ENCODE measurements at regions not wholly inside any gene's neighbourhood (a gene's known extent, or its start where the extent isn't known, plus 50 kb on each side); places are given as distances from the start of the nearest gene placed in this dataset.
A peak's percentile ranks its signal among the peaks of the same experiment; 100 is the strongest.

DNA sequence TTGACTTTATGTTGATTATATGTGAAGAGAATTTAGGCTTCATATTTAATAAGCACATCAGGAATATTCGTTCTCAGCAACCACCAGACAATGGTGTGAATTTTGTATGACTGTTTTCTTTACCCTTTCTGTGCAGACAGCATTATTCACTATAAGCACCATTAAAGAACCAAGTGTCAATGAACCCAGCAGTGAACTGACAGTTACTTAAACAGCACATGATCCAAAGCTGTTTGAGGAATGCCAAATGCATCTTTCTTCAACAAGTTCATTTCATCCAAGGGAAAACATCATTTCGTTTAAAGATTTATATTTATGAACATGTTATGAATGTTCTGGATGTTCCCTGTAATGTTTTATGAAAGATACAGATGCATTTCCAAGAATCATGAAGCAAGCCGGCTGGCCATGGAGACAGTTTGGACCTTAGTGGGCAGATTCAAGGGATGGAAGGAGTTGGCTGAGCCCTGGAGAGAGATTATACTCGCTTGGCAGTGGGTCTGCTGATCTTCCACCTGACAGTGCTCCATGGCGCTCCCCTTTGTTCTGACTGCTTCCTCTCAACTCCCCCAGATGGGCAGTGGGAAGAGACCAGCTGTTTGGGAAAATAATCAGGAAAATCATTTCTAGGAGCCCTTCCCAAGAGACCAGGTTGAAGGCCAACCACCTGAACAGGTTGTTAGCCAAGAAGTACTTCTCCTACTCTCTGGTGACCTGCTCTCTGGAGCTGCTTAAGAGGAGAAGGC, 326.0 kb upstream of the RSPO3 start:
- no peak for DNase-seq (ENCODE audit: low read depth)
- Histone ChIP-seq H3K27me3 (ENCODE audit: control insufficient read depth, insufficient read depth, low read length) (no peaks in the 10 kb centered on the region), H3K36me3 (ENCODE audit: control insufficient read depth, insufficient read depth, low read length) (no peaks in the 10 kb centered on the region), H3K4me3 (ENCODE audit: low read depth, low read length) (no peak overlapping the region)
- TF ChIP-seq, protein P1, sequence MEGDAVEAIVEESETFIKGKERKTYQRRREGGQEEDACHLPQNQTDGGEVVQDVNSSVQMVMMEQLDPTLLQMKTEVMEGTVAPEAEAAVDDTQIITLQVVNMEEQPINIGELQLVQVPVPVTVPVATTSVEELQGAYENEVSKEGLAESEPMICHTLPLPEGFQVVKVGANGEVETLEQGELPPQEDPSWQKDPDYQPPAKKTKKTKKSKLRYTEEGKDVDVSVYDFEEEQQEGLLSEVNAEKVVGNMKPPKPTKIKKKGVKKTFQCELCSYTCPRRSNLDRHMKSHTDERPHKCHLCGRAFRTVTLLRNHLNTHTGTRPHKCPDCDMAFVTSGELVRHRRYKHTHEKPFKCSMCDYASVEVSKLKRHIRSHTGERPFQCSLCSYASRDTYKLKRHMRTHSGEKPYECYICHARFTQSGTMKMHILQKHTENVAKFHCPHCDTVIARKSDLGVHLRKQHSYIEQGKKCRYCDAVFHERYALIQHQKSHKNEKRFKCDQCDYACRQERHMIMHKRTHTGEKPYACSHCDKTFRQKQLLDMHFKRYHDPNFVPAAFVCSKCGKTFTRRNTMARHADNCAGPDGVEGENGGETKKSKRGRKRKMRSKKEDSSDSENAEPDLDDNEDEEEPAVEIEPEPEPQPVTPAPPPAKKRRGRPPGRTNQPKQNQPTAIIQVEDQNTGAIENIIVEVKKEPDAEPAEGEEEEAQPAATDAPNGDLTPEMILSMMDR (IDR thresholded peaks at IDR 0.05; ENCODE audit: insufficient read depth, low read length, poor library complexity, severe bottlenecking) = no peak

DNA sequence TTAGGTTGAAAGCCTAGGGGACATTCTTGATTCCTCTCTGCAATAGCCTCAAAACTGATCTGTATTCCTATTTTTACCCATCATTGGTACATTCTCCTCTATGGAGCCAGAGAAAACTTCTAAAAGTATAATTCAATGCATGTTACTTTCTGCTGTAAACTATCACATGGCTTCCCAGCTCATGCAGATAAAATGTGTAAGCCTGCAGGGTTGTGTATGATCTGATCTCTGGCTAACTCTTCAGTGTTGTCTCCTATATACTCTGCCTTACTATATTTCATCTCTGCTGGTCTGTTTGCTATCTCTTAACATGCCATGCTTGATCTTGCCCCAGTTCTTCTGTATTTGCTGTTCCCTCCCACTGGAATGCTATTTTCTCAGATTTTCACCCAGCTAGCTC, 323.3 kb upstream of the RSPO3 start:
- TF ChIP-seq, protein P1 (IDR thresholded peaks at IDR 0.05; ENCODE audit: insufficient read depth, low read length, poor library complexity, severe bottlenecking) = no peak
- DNase-seq (ENCODE audit: low read depth) = no peak
- H3K4me3 ChIP-seq (ENCODE audit: low read depth, low read length) = no peak overlapping the region

DNA sequence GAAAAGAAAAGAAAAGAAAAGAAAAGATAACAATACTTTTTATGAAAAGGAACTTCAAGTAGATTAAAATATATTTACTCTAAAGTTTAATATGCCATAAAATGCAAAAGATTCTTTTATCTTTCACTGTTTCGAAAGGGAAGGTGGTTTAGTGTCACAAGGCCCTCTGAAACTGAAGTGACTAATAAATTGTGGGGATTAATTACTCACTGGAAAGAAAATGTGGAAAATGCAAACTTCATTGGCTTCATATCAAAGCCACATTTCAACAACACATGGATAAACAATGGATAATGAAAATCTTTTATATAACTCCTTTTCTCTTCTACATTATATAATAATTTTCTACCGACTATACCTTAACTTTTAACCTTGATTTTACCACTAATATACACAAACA, 320.5 kb upstream of the RSPO3 start:
- TF ChIP-seq, protein P1 (IDR thresholded peaks at IDR 0.05; ENCODE audit: insufficient read depth, low read length, poor library complexity, severe bottlenecking) = no peak
- no peak for DNase-seq (ENCODE audit: low read depth)
- H3K27me3 ChIP-seq (ENCODE audit: control insufficient read depth, insufficient read depth, low read length) = no peaks in the 10 kb centered on the region
- no peaks in the 10 kb centered on the region for H3K36me3 ChIP-seq (ENCODE audit: control insufficient read depth, insufficient read depth, low read length)
- H3K4me3 ChIP-seq (ENCODE audit: low read depth, low read length) = no peak overlapping the region

More for the DNA sequence above, 323.3 kb upstream of the RSPO3 start:
- no peaks in the 10 kb centered on the region for H3K27me3 ChIP-seq (ENCODE audit: control insufficient read depth, insufficient read depth, low read length)
- no peaks in the 10 kb centered on the region for H3K36me3 ChIP-seq (ENCODE audit: control insufficient read depth, insufficient read depth, low read length)

DNA sequence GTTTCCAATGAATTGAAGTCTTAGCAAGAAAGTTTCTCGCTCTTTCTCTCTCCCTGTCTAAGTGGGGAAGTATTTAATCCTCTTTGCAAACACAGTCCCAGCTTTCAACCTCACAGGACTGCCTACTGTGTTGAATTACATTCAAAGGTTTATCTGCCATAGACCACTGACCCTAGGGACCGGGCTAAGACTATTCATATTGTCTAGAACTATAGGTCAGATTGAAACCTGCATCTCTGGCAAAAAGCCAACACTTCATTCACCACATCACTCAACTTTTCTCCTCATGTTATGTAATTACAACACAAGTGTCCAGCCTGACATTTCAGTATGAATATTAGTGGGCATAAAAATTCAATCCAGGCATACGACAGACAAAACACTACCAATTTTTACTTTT, 314.7 kb upstream of the RSPO3 start:
- no peak for DNase-seq (ENCODE audit: low read depth)

DNA sequence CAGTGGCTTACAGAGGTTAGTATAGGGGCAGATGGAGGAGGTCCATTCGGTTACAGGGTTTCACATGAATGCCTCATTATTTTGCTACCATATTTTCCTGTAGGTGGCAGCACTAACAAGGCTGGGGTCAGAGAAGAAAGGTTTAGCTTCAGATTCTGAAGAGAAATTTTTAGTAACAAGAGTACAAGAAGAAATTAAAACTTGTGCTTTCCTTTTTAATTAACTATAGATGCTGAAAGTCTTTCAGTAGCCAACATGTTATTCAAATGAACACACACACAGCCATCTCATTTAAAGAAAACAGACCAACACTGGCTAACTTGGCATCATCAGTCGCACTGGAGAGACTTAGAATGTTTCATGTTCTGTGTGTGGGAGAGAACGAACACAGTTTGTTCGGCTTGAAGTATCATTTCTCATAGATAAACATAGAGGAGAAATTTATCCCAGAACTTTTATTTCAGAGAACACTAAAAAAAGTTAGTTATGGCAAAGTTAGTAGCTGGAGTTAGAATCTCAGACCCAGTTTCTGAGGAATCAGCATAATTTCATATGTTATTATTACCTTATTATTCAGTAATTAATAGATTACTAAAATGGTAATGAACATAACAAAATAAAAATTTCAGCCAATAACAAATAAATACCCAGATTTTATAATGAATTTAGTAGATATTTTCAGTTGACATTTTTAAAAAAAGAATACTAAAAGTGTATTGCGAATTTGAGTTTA, 314.0 kb upstream of the RSPO3 start:
- DNase-seq (ENCODE audit: low read depth) = peak; percentile 2
- H3K4me3 ChIP-seq (ENCODE audit: low read depth, low read length) = no peak overlapping the region
- TF ChIP-seq, protein P1 (IDR thresholded peaks at IDR 0.05; ENCODE audit: insufficient read depth, low read length, poor library complexity, severe bottlenecking) = peak; percentile 74
- no peaks in the 10 kb centered on the region for H3K27me3 ChIP-seq (ENCODE audit: control insufficient read depth, insufficient read depth, low read length)
- no peaks in the 10 kb centered on the region for H3K36me3 ChIP-seq (ENCODE audit: control insufficient read depth, insufficient read depth, low read length)

More for the DNA sequence above, 314.7 kb upstream of the RSPO3 start:
- TF ChIP-seq, protein P1 (IDR thresholded peaks at IDR 0.05; ENCODE audit: insufficient read depth, low read length, poor library complexity, severe bottlenecking) = no peak
- Histone ChIP-seq H3K4me3 (ENCODE audit: low read depth, low read length) (no peak overlapping the region), H3K27me3 (ENCODE audit: control insufficient read depth, insufficient read depth, low read length) (no peaks in the 10 kb centered on the region), H3K36me3 (ENCODE audit: control insufficient read depth, insufficient read depth, low read length) (no peaks in the 10 kb centered on the region)

Data from kidney epithelial cell (primary cell).